AG09319 (cell line): ENCODE measurements at regions not wholly inside any gene's neighbourhood (a gene's known extent, or its start where the extent isn't known, plus 50 kb on each side); places are given as distances from the start of the nearest gene placed in this dataset.

ENCODE experiments used
- DNase-seq: peaks from one replicate; pipeline ENCODE4 v3.0.0-alpha.2; 2010; ENCODE audit warnings: low read depth; ENCODE audit errors: extremely low read depth
- TF ChIP-seq, protein P1 (sequence below): IDR thresholded peaks from 2 replicates; pipeline ENCODE4 v1.5.1; 2011; ENCODE audit warnings: low read depth, mild to moderate bottlenecking, inconsistent platforms, low read length, moderate library complexity

DNA sequence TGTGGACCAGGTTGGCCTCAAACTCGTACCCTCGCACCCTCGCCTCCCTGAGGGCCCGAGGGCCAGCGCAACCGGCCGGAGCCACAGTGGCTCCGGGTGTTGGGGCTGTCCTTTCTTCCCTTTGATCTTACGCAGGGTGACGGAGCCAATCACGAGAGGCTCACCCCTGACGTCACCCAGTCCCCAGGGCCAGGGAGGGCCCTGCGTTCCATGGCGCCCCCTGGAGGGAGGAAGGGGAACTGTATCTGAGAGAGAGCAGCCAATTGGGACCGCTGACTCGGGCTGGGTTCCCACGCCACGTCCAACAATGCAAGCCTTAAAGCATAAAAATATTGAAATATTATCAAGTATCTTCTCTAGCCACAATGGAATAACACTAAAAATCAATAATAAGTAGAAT is 432.8 kb upstream of the LRRTM4 start:
- TF ChIP-seq, protein P1, sequence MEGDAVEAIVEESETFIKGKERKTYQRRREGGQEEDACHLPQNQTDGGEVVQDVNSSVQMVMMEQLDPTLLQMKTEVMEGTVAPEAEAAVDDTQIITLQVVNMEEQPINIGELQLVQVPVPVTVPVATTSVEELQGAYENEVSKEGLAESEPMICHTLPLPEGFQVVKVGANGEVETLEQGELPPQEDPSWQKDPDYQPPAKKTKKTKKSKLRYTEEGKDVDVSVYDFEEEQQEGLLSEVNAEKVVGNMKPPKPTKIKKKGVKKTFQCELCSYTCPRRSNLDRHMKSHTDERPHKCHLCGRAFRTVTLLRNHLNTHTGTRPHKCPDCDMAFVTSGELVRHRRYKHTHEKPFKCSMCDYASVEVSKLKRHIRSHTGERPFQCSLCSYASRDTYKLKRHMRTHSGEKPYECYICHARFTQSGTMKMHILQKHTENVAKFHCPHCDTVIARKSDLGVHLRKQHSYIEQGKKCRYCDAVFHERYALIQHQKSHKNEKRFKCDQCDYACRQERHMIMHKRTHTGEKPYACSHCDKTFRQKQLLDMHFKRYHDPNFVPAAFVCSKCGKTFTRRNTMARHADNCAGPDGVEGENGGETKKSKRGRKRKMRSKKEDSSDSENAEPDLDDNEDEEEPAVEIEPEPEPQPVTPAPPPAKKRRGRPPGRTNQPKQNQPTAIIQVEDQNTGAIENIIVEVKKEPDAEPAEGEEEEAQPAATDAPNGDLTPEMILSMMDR = no peak; the same call in 1 of the 2 replicates
- no peak for DNase-seq

- TF ChIP-seq, protein P1 = no peak
Measured at GRCh38 chr2:77962943-77963342, 440.8 kb upstream of the LRRTM4 start.

DNA sequence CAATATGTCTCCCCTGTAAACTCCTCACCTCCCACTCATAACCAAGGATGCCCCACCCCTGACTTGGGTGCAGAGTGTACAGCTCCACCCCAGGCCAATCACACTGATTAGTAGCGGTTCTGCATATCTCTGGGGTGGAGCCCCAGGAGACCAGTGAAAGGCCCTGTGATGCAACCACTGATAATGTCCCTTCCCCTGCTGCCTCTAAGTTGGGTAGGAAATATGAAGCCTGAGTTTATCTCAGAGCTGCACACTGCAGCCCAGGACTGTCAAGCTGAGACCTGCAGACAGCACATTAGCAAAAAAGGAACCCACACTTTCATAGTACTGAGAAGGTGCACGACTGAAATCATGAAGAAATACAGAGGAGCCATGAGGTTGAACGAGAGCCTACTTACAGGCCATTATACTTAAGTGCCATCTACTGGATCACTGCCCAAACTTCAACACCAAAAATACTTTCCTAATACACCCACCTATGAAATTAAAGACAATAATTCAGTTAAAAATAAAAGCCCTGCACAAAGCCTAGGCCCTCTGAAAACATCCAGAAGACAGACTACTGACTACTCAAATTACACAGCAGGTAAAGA is 455.4 kb upstream of the LRRTM4 start:
- DNase-seq = no peak
- TF ChIP-seq, protein P1 = no peak

More at GRCh38 chr2:77962943-77963342, 440.8 kb upstream of the LRRTM4 start:
- no peak for DNase-seq

- TF ChIP-seq, protein P1 = no peak
- no peak for DNase-seq
Measured at GRCh38 chr2:77995161-77995560, 473.0 kb upstream of the LRRTM4 start.

- no peak for DNase-seq
- TF ChIP-seq, protein P1 = no peak
Measured at GRCh38 chr2:77999376-77999775, 477.2 kb upstream of the LRRTM4 start.

- DNase-seq = no peak
- TF ChIP-seq, protein P1 = no peak
Measured at GRCh38 chr2:78009289-78009688, 487.1 kb upstream of the LRRTM4 start.

GRCh38 chr2:78011251-78011650 is 489.1 kb upstream of the LRRTM4 start:
- DNase-seq = no peak
- TF ChIP-seq, protein P1 = no peak
